Ureter (tissue), 1 donor: ENCODE measurements at regions not wholly inside any gene's neighbourhood (a gene's known extent, or its start where the extent isn't known, plus 50 kb on each side); places are given as distances from the start of the nearest gene placed in this dataset.

ENCODE experiments used
- DNase-seq: peaks from one replicate; pipeline ENCODE4 v3.0.0-alpha.2; 2020; ENCODE audit warnings: low spot score
- donor health status: DM: yes; HTN: yes; CAD: no.

- no peak for DNase-seq
Measured at GRCh38 chr9:16236882-16237281, 633.6 kb downstream of the BNC2 start.

GRCh38 chr9:16238623-16239138 is 631.8 kb downstream of the BNC2 start:
- no peak for DNase-seq

GRCh38 chr9:16241231-16241630 is 629.2 kb downstream of the BNC2 start:
- DNase-seq, result no peak

- DNase-seq, result no peak
Measured at GRCh38 chr9:16243798-16244197, 626.7 kb downstream of the BNC2 start.

GRCh38 chr9:16245756-16246440 is 624.6 kb downstream of the BNC2 start:
- no peak for DNase-seq

- no peak for DNase-seq
Measured at GRCh38 chr9:16246785-16247184, 623.7 kb downstream of the BNC2 start.

GRCh38 chr9:16247188-16247875 is 623.1 kb downstream of the BNC2 start:
- DNase-seq, result no peak

GRCh38 chr9:16248822-16249221 is 621.6 kb downstream of the BNC2 start:
- no peak for DNase-seq

- no peak for DNase-seq
Measured at GRCh38 chr9:16252616-16253015, 617.9 kb downstream of the BNC2 start.

- no peak for DNase-seq
Measured at GRCh38 chr9:16254674-16255073, 615.8 kb downstream of the BNC2 start.

- no peak for DNase-seq
Measured at GRCh38 chr9:16255217-16255616, 615.3 kb downstream of the BNC2 start.

GRCh38 chr9:16257604-16258003 is 612.9 kb downstream of the BNC2 start:
- DNase-seq, result no peak

GRCh38 chr9:16258191-16258590 is 612.3 kb downstream of the BNC2 start:
- DNase-seq, result no peak

GRCh38 chr9:16258708-16259107 is 611.8 kb downstream of the BNC2 start:
- no peak for DNase-seq

GRCh38 chr9:16262477-16263261 is 607.8 kb downstream of the BNC2 start:
- DNase-seq, result no peak

- no peak for DNase-seq
Measured at GRCh38 chr9:16265688-16266087, 604.8 kb downstream of the BNC2 start.

- no peak for DNase-seq
Measured at GRCh38 chr9:16266648-16267276, 603.7 kb downstream of the BNC2 start.

GRCh38 chr9:16267281-16268066 is 603.0 kb downstream of the BNC2 start:
- no peak for DNase-seq

GRCh38 chr9:16268067-16268881 is 602.2 kb downstream of the BNC2 start:
- DNase-seq, result no peak

GRCh38 chr9:16271967-16272366 is 598.5 kb downstream of the BNC2 start:
- no peak for DNase-seq
